ENCODE measurements at regions not wholly inside any gene's neighbourhood (a gene's known extent, or its start where the extent isn't known, plus 50 kb on each side); places are given as distances from the start of the nearest gene placed in this dataset.
"Not testable (repeated sequence)": the region's sequence is repeated elsewhere in the genome, so short reads cannot be mapped to it uniquely, and the experiment has no call there.

DNA sequence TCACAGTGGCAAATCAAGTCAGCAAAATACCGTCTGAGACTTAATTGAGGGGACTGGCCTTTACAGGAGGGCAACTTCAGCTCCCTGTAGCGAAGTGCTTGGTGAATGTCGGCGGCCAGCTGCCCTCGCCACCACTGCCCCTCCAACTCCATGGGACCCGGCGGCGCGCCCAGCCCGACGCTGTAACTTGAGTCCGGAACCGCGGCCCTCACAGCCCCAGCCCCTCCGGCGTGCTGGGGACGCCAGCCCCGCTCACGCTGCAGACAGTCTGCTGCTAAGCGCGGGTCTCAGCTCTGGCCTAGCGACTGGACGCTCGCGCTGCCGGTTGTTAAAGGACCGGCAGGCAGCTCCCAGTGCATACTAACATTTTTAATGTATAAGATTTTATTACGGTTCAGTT is 113.4 kb upstream of the NUPR2 start:
- in situ Hi-C loops (cut with HindIII; ENCODE audit: low sequenced_read_pairs) = no loop called here
- DNase-seq (ENCODE audit: low read depth, low spot score) = no peak
- no peak overlapping the region for H3K4me3 ChIP-seq (ENCODE audit: low read depth, low read length)
- TF ChIP-seq, protein P1, sequence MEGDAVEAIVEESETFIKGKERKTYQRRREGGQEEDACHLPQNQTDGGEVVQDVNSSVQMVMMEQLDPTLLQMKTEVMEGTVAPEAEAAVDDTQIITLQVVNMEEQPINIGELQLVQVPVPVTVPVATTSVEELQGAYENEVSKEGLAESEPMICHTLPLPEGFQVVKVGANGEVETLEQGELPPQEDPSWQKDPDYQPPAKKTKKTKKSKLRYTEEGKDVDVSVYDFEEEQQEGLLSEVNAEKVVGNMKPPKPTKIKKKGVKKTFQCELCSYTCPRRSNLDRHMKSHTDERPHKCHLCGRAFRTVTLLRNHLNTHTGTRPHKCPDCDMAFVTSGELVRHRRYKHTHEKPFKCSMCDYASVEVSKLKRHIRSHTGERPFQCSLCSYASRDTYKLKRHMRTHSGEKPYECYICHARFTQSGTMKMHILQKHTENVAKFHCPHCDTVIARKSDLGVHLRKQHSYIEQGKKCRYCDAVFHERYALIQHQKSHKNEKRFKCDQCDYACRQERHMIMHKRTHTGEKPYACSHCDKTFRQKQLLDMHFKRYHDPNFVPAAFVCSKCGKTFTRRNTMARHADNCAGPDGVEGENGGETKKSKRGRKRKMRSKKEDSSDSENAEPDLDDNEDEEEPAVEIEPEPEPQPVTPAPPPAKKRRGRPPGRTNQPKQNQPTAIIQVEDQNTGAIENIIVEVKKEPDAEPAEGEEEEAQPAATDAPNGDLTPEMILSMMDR (IDR thresholded peaks at IDR 0.05; ENCODE audit: low read depth, low read length) = no peak

DNA sequence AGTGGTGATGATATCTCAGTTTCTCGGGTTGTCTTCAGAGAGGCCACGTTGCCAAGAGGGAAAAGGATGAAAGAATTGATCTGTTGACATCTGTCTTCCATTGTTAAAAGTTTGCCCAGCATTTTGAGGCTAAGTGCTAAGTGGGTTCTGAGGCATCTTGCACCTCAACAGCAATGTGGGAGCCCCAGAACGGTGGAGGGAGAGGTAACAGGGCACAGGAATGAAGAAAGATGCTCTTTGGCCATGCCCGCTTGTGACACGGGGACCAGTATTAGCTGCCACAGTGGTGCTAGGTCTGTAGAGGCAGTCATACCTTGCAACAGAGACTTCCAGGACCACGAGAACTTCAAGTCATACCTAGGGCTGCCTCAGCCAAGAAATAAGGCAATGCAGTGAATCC is 106.6 kb upstream of the NUPR2 start:
- TF ChIP-seq, protein P1 (IDR thresholded peaks at IDR 0.05; ENCODE audit: low read depth, low read length) = no peak
- in situ Hi-C loops (cut with HindIII; ENCODE audit: low sequenced_read_pairs) = no loop called here
- no peak for DNase-seq (ENCODE audit: low read depth, low spot score)

DNA sequence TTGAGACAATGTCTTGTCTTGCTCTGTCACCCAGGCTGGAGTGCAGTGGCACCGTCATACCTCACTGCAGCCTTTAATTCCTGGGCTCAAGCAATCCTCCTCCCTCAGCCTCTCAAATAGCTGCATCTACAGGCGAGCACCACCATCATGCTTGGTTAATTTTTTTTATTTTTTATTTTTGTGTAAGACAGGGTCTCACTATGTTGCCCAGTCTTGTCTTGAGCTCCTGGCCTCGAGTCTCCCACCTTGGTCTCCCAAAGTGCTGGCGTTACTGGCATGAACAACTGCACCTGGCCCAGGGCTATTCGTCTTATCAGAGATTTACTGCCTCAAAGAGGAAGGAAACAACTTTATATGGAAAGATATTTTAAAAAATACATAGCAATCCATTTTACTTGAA is 102.8 kb upstream of the NUPR2 start:
- TF ChIP-seq, protein P1 (IDR thresholded peaks at IDR 0.05; ENCODE audit: low read depth, low read length) = no peak
- no peak overlapping the region for H3K4me3 ChIP-seq (ENCODE audit: low read depth, low read length)
- in situ Hi-C loops (cut with HindIII; ENCODE audit: low sequenced_read_pairs) = no loop called here
- DNase-seq (ENCODE audit: low read depth, low spot score) = no peak

More for the DNA sequence above, 106.6 kb upstream of the NUPR2 start:
- H3K4me3 ChIP-seq (ENCODE audit: low read depth, low read length) = no peak overlapping the region

DNA sequence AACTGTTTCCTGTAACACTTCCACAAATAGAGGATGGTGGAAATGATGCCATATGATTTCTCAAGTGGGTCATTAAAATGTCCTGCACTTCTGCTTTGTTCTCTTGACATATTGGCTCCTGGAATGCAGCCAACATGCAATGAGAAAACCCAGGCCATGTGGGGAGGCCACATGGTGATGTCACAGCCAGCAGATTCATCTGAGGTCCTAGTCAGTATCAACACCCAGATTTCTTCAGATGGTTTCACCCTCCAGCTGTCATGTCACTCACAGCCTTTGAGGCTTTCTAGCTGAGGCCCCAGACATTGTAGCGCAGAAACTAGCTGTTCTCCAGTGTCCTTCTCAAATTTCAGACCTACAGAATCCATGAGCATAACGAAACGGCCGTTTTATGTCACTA is 102.3 kb upstream of the NUPR2 start:
- in situ Hi-C loops (cut with HindIII; ENCODE audit: low sequenced_read_pairs) = no loop called here
- no peak for DNase-seq (ENCODE audit: low read depth, low spot score)
- TF ChIP-seq, protein P1 (IDR thresholded peaks at IDR 0.05; ENCODE audit: low read depth, low read length) = no peak
- H3K4me3 ChIP-seq (ENCODE audit: low read depth, low read length) = no peak overlapping the region

DNA sequence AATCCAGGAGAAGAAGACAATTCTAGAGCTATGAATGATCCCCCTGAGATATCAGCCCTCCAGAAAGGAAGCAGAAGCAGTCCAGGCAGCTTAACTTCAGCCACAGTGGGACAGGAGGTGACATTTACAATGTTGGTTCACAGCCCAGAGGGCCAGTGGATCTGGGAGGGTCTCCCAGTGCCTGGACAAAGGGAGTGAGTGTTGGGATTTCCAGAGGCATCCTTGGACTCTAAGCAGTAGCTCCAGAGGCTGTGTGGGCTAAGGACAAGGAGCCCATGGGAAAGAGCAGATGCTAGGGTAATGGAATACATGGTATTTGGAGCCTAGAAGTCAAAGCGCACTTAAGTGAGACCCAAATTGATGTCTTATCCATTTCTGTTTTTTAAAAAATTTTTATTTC is 97.4 kb upstream of the NUPR2 start:
- TF ChIP-seq, protein P1 (IDR thresholded peaks at IDR 0.05; ENCODE audit: low read depth, low read length) = no peak
- in situ Hi-C loops (cut with HindIII; ENCODE audit: low sequenced_read_pairs) = no loop called here
- no peak for DNase-seq (ENCODE audit: low read depth, low spot score)
- no peak overlapping the region for H3K4me3 ChIP-seq (ENCODE audit: low read depth, low read length)

DNA sequence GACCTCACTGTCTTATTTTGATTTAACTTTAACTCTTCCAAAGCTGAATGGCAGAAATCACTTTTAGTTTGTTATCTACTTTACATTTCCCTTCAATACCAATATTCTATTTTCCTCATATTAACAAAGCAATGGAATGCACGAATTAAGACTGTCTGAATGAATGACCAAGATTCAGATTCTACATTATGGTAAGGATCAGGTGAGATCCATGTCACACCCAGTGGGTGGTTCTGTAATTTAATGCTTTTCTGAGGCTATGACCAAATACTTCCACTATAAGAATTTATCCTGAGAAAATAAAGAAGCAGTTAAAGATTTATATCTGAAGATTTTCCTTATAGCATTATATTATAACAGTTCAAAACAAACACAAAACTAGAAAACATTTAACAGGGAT is 90.2 kb upstream of the NUPR2 start:
- H3K4me3 ChIP-seq (ENCODE audit: low read depth, low read length) = no peak overlapping the region
- in situ Hi-C loops (cut with HindIII; ENCODE audit: low sequenced_read_pairs) = no loop called here
- TF ChIP-seq, protein P1 (IDR thresholded peaks at IDR 0.05; ENCODE audit: low read depth, low read length) = no peak
- no peak for DNase-seq (ENCODE audit: low read depth, low spot score)

DNA sequence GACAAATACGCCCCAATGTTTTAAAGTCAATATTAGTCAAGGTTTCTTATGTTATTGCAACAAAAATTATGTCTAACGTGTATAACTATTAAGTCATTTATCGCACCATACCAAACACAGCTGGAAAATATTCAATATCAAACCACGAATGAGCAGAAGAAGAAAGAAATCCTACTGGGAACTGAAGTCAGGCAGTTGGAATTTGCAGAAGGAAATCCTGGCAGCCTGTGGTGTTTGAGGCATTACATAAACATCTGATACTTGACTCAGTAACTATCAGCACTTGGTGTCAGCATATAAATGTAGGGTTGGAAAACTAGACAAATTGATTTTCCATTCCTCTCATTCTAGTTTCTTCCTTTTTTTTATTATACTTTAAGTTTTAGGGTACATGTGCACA is 83.4 kb upstream of the NUPR2 start:
- H3K4me3 ChIP-seq (ENCODE audit: low read depth, low read length) = no peak overlapping the region
- no peak for DNase-seq (ENCODE audit: low read depth, low spot score)
- in situ Hi-C loops (cut with HindIII; ENCODE audit: low sequenced_read_pairs) = no loop called here
- TF ChIP-seq, protein P1 (IDR thresholded peaks at IDR 0.05; ENCODE audit: low read depth, low read length) = no peak

DNA sequence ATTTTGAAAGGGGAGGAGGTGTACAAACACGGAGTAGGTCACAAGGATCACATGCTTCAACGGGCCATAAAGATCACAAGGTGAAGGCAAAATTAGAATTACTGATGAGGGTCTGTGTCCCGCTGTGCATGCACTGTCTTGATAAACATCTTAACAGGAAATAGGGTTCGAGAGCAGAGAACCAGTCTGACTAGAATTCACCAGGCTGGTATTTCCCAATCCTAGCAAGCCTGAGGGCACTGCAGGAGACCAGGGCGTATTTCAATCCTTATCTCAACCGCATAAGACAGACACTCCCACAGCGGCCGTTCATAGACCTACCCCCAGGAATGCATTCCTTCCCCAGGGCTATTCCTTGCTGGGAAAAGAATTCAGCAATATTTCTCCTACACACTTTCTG is 80.0 kb upstream of the NUPR2 start:
- DNase-seq (ENCODE audit: low read depth, low spot score); in situ Hi-C loops (cut with HindIII; ENCODE audit: low sequenced_read_pairs); H3K4me3 ChIP-seq (ENCODE audit: low read depth, low read length): not testable (repeated sequence)
